Right ventricle myocardium inferior (tissue), 1 donor: ENCODE measurements at regions not wholly inside any gene's neighbourhood (a gene's known extent, or its start where the extent isn't known, plus 50 kb on each side); places are given as distances from the start of the nearest gene placed in this dataset.
"Not testable (repeated sequence)": the region's sequence is repeated elsewhere in the genome, so short reads cannot be mapped to it uniquely, and the experiment has no call there.

ENCODE experiments used
- ATAC-seq: fragments of 200-7000 bp; cut with Tn5 transposase; one replicate; pipeline ENCODE4 v1.9.1; 2020; ENCODE audit warnings: mild to moderate bottlenecking, moderate library complexity
- DNase-seq: peaks from one replicate; pipeline ENCODE4 v3.0.0; 2021; ENCODE audit errors: missing footprints
- intact Hi-C: fragments of 100-400 bp; cut with DNase I; formaldehyde crosslinking; loops from one replicate; pipeline ENCODE4 v1.11.0; 2022
- donor health status: DM: no; HTN: yes; CAD: no; lungs with severe emphysema.

DNA sequence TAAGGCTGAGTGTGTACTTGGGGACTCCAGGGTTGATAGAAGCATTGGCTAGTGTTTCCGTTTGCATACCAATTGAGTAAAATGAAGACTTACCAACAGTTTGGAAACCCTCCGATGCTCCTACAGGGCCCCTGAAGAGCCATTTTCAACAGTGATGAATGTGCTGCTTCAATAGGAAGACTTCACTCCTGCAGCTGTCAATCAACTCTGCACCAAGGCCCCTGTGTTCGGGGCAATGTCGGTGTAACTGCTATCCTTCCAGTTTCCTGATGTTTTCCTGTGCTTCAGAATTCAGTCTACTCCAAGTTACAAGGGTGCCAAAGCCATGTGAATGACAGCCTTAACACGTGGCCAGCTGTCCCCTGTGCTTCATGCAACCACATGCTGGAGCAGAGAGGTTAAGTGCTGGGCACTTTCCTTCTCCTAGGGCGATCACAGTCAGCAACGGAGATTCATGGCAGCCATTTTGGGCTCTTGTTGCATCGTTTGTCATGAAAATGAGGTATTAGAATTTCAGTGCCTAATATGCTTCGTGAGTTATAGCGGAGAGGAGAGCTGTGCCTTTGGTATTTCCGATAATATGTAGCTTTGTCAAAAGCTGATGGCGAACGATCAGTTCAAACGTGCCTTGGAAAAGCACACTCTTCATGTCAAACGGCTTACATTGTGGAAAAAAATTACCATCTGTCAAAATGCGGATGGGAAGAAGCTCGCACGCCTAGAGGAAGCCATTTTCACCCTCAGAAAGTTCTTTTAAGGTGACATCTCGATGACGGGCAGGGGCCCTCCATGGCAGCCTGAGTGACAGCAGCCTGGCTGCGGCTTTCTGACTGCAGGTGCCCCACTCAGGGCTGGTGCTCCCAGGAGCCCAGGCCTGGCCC, 287.8 kb downstream of the ACTR3B start:
- intact Hi-C loops = no loop called here
- no peak for DNase-seq
- ATAC-seq = no peak

DNA sequence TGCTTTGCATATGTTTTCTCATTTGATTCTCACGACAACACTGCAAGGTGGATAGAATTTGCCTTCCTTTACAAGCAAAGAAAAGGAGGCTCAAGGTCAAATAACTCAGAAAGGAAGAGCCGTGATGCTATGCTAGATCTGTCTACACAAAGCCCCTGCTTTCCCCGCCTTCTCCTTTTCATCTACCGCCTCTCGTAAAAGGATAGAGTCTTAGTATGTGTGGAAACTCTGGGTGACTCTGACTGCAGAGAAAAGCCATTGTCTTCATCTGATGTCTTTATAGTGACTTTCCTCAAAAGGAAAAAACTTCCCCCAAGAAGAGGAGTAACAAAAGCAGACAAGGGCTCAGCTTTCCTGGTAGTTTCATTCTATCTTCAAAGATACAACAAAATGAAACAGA, 292.7 kb downstream of the ACTR3B start:
- intact Hi-C loops = no loop called here
- ATAC-seq (no peak), DNase-seq (no peak)

DNA sequence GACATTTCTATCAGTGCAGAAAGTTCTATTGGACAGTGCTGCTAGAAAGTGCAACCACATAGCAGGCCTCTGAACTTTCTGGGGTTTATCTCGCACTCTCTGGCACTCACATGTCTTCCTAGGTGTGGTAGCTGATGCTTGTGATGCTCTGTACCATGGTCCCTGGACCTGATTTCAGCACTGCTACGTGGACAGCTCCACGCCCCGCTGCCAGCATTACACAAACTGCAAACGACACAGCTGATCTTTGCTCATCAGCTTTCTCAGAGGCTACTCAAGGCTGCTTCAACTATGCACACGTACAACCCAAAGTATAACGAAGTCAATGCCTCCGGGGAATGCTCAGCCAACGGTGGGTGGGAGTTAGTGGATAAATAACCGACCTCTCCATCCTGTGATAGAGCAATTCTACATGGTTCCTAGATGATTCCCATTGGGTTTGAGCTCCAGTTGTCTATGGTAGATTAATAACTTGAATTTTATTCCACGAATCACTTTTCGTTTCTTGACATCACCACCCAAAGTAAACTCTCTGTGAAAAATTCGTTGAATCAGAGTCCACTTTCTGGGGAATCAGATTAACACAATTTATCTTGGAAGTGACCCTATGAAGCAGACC, 302.5 kb downstream of the ACTR3B start:
- DNase-seq = no peak
- intact Hi-C loops = no loop called here
- no peak for ATAC-seq

DNA sequence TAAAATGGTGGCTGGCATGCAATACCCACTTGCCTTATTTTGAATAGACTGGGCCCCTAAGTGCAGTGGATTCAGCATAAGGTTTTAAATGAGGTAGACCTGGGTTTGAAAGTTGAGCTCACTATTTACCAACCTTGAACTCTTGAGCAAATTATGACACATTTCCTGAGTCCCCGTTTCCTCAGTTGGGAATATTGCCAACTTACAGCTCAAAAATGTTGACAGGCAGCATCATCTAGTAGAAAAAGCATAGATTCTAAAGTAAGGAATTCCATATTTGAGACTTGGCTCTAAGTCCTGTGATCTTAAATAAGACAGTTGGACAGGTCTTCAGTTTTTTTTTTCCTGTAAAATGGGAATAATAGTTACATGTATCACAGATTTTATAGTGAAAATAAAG, 305.5 kb downstream of the ACTR3B start:
- no peak for ATAC-seq
- intact Hi-C loops = no loop called here
- no peak for DNase-seq

DNA sequence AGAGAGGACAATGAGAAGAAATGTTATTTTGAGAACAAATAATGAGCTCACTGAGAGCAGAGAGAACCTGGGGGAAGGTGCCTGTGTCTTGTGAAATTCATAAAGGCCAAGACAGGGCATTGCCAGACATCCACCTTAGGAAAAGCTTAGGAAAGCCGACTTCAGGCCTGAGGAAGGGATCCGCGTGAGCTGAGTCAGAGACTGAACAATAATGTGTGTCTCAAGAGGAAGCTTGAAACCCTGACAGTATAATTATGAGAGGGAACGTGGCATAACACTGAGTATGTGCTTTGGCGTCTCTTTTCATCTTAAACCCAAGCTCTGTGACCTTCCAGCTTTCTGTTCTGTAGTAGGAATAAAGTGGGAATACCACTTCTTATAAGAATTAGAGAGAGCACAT, 307.2 kb downstream of the ACTR3B start:
- DNase-seq (no peak), ATAC-seq (no peak)
- intact Hi-C loops = no loop called here

DNA sequence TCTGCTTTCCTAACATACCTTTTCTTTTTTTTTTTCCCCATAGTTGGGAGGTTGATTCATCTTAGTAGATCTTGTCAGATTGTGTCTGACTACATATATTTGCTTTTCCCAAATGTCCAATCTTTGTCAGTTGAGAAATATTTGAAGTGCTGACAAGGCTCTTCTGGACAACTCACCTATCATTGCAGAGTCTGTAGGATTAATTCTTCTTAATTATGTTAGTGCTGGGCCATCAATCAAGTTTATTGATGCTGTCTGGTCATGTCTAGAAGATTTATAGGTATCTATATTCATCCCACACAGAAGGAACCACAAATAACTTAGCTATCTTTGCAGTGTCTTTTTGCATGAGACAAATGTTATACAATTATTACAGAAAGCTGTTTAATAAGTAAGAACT, 310.6 kb downstream of the ACTR3B start:
- DNase-seq = no peak
- ATAC-seq = no peak
- intact Hi-C loops = no loop called here

DNA sequence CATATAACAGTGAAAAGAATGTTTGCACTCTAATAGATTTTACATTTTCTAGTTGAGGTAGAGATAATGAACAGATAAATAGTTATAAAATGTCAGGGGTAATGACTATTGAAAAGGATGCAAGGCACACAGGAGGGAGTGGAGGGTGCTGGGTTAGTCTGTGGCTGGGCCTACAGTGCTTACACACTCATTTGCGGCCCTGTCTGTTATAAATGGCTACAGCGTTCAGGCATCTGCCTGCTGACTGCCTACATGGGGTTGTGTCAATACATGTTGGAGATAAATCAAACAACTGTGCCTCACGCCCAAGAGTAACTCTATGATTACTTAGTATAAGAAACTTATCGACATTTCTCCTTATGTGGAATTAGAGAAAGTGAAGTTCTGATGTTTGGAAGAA, 313.3 kb downstream of the ACTR3B start:
- no peak for DNase-seq
- intact Hi-C loops = no loop called here
- ATAC-seq = no peak

DNA sequence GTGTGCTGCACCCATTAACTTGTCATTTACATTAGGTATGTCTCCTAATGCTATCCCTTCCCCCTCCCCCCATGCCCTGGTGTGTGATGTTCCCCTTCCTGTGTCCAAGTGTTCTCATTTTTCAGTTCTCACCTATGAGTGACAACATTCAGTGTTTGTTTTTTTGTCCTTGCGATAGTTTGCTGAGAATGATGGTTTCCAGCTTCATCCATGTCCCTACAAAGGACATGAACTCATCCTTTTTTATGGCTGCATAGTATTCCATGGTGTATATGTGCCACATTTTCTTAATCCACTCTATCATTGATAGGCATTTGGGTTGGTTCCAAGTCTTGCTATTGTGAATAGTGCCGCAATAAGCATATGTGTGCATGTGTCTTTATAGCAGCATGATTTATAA, 316.7 kb downstream of the ACTR3B start:
- intact Hi-C loops, DNase-seq, ATAC-seq: not testable (repeated sequence)

DNA sequence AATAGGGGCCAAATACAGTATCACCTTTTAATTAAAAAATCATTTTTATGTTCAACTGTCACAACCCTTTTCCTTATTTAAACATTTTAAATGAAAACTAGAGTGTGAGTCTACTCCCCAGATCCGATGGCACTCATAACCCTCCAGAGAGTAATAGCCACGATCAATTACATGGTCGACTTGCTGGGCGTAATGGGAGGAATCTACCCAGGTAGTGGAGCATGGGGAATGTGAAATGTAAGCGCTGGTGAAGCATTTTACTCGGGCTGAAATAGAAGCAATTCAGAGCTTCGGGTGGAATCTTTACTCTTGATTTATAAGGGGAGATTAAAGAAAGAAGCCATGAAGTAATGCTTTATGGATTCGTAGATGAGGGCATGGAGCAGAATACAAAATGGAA, 321.9 kb downstream of the ACTR3B start:
- intact Hi-C loops = no loop called here

DNA sequence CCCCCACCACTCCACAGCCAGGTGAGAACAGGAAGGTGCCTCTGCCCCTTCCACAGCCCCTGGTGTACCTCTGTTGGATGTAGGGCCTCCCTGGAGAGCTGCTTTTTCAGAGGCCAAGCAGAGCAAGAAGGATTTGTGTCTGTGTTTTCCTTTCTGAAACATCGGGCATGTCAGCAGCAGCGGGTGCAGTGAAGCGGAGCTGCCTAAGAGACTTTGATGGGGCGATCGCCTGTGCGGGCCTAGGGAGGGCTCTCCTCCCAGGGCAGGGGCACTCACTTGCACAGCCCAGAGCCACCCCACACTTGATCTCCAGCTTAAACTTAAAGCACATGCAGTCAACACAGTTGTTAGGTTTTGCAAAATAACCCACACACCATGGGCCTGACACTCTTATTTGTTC, 324.7 kb downstream of the ACTR3B start:
- ATAC-seq (no peak), DNase-seq (no peak)
- intact Hi-C loops = no loop called here

More for the DNA sequence above, 321.9 kb downstream of the ACTR3B start:
- DNase-seq (no peak), ATAC-seq (no peak)

DNA sequence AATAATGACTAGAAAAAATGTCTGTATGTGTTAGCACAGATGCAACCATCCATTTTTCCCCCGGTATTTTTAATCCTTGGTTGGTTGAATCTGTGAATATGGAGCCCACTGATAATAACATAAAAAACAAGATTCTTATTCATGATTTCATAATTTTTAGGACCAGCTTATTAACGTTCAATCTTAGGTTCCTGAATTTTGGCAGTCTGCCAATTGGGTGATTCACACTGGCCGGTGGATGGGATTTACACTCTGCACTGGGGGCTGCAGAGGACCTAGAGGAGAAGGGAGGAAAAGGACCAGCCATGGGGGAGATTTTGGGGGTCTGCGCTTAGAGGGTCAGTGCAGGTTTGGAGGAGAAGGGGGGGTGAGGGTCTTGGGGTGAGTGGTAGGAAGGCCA, 327.9 kb downstream of the ACTR3B start:
- intact Hi-C loops = no loop called here
- no peak for DNase-seq
- no peak for ATAC-seq

DNA sequence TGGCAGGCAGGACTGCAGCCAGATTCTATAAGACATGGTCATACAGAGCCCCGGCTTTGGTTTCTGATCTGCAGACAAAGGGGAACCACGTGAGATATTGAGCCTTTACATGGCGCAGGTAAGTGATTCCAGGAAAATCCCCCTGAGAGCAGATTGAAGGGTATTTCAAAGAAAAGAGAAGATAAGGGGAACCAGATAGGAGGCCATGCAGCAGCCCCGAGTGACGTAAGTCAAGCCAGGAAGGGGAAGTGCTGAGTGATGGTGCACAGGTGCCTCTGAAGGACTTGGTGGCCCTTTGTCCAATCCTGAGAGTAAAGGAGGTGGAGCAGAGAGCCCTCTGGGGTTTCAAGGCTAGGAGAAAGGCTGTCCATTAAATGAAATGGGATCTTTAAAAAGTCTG, 329.0 kb downstream of the ACTR3B start:
- no peak for DNase-seq

DNA sequence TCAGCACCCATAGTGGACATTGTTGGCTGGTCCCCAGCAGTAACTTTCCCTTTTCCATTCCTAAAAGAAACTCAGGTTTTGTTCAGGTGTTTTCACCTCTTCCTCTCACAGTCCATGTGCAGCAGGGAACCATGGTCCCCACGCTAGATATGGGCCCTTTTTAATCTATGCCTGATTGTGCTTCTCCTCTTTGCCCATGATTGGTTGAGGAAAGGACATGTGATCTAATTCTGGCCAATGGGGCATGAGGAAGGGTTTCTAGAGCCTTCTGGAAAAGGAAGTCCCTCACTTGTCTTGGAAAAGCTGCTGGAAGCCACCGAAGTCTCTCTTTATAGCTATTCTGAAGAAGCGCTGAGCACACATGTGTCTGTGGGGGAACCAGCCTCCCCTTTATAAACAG, 330.7 kb downstream of the ACTR3B start:
- intact Hi-C loops = no loop called here
- ATAC-seq = no peak
- DNase-seq = no peak

More for the DNA sequence above, 329.0 kb downstream of the ACTR3B start:
- ATAC-seq = no peak
- intact Hi-C loops = no loop called here

DNA sequence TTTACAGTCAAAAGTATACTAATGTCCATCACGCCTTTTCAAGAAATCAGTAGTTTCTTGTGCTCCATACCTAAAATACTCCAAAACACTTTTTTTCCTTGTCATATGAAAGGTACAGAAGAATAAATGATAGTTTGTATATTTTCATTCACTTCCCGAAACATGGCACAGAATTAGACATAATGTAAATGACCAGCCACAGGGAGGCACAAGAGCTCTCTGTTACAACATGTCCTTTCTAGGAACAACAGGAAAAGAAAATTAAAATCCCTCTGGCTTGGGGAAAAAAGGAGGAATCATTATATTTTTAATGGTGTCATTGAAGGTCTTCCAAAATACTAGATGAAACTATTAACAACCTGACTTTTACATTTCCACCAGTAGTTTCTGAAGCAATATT, 331.2 kb downstream of the ACTR3B start:
- no peak for ATAC-seq
- no peak for DNase-seq
- intact Hi-C loops = no loop called here

DNA sequence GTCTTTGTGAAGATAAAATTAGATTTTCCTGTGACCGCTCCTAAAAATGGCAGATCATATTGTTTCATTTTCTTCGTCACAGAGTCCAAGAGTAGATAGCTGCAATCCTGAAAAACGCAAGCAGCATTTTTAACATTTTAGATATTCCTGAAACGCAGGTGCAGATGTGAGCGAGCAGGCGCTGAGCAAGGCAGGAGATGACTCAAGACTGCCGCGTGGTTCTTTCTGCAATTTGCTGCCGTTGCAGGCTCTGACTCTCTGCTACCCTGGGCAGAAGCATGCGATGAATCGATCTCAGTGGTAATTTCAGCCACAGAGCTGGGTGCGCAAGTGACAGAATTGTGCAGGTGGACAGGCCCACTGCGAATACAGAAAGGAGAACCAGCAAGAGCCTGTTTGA, 331.9 kb downstream of the ACTR3B start:
- intact Hi-C loops = no loop called here
- DNase-seq = no peak
- ATAC-seq = no peak

DNA sequence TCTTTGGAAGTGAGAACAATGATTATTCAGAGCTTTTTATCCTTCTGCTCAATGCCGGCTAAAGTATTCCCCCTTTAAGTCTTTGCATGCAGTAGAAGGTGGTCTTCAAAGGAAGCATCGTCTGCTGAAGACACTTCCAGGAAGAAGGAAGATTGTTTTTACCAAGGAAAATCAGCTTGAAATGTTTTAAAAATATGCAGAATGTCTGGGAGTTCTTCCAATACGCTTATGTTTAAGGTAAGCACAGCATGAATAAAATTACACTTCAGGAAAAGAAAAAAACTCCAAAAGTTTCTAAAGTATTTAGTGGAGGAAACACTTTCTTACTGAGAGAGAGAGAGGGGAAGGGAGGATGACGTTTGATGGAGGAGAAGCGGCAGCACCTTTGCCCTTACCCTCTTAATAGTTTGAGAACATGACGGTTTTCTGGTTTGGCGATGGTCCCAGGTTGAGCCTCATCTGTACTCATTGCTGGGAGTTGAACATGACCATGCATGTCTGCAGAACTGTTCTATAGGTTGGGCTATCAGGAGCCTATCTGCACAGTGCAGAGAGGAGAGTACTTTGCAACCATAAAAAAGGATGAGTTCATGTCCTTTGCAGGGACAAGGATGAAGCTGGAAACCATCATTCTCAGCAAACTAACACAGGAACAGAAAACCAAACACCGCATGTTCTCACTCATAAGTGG, 338.1 kb downstream of the ACTR3B start:
- ATAC-seq = no peak
- intact Hi-C loops = no loop called here
- no peak for DNase-seq

DNA sequence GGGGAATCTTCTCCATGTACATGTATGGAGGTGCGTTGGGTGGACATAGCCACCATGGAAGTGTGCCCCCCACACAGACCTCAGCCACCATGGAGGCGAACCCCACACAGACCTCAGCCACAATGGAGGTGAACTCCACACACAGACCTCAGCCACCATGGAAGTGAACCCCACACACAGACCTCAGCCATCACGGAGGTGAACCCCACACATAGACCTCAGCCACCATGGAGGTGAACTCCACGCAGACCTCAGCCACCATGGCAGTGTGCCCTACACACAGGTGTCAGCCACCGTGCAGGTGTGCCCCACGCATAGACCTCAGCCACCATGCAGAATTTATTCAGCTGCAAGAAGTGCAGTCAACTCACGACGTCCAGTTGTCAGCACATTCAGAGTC, 339.7 kb downstream of the ACTR3B start:
- ATAC-seq (no peak), DNase-seq (no peak)
- intact Hi-C loops = no loop called here

DNA sequence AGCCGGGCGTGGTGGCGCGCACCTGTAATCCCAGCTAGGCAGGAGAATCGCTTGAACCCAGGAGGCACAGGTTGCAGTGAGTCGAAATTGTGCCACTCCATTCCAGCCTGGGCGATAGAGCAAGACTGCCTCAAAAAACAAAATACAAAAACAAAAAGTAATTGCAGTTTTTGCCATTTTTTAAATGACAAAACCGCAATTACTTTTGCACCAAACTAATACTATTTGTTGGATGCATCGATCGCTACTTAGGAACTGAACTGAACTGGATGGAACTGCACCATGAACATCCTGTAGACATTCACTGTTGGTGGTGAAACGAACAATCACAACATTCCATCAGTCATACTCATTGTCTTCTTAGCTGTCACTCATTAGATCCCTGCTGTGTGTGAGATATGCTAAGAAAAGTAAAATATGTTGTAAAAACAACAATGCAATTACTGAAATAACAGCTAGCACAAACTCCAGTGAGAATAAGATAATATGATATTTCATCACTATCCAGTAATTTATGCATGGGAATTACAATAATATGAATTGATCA, 341.2 kb downstream of the ACTR3B start:
- intact Hi-C loops = no loop called here
- no peak for ATAC-seq
- no peak for DNase-seq

DNA sequence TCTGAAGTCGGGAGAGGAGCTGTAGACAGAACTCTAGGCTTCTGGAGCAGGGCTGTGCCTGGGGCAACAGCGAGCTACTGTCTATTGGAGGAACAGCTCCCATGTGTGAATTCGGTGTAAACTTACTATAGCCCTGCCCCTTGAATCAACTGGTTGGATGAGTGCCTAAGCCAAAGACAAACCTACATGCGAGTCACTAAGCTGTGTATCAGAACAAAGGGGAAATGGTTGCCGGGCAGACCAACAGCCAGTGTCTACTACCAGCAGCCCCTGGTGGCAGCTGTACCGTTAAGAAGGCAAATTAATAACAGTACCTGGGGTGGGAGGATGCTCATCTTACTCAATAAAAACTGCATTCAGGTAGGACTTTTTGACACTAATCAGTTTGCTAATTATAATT, 343.6 kb downstream of the ACTR3B start:
- intact Hi-C loops = no loop called here
- ATAC-seq (no peak), DNase-seq (no peak)

DNA sequence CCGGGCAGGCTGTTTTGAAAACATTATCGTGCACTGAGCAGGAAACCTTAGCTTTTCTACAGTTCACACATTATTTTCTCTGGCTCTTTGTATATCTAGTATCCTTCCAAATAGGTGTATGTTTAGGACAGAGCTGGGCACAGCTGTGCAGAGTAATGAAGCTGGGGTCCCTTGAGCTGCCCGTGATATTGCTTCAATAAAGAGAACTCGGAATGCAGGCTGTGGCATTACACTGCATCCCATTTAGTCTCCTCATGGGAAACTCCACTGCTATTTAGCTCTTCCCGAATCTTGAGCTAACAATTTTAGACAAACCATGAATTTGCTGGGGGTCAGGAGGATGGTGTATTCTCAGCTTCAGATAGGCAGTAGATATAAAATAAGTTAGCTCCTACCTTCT, 348.3 kb downstream of the ACTR3B start:
- intact Hi-C loops = no loop called here
- no peak for ATAC-seq
- no peak for DNase-seq
